ENCODE measurements at regions not wholly inside any gene's neighbourhood (a gene's known extent, or its start where the extent isn't known, plus 50 kb on each side); places are given as distances from the start of the nearest gene placed in this dataset.

- no peak overlapping the region for H3K4me3 Mint-ChIP-seq
Observed at GRCh38 chr10:113294868-113295267, 258.0 kb upstream of the HABP2 start.

GRCh38 chr10:113297226-113297625 is 255.6 kb upstream of the HABP2 start:
- CTCF ChIA-PET, result no interaction called here
- H3K4me3 Mint-ChIP-seq, result no peak overlapping the region
- intact Hi-C loops (cut with micrococcal nuclease), result no loop called here

More at GRCh38 chr10:113294868-113295267, 258.0 kb upstream of the HABP2 start:
- ATAC-seq, result no peak
- ChIA-PET POLR2A (no interaction called here), CTCF (no interaction called here)
- intact Hi-C loops (cut with micrococcal nuclease), result no loop called here
- peaks cover 4% of the 10 kb centered on the region for H3K4me1 Mint-ChIP-seq (ENCODE audit: low read depth)
- H3K27me3 Mint-ChIP-seq, result peaks cover 16% of the 10 kb centered on the region
- DNase-seq, result no peak
- H3K27ac Mint-ChIP-seq, result no peak overlapping the region
- H3K9me3 Mint-ChIP-seq, result no peaks in the 10 kb centered on the region
- no peaks in the 10 kb centered on the region for H3K36me3 Mint-ChIP-seq (ENCODE audit: low read depth)
- no peak for TF ChIP-seq CTCF (IDR thresholded peaks at IDR 0.05)

GRCh38 chr10:113298616-113299015 is 254.2 kb upstream of the HABP2 start:
- H3K27ac Mint-ChIP-seq, result no peak overlapping the region
- H3K4me3 Mint-ChIP-seq, result no peak overlapping the region
- ChIA-PET CTCF (interaction anchor here (1.1 kb wide), 1 partner anchor 87 kb away, joined by 3 read pairs; no protein-coding TSS in a partner anchor), POLR2A (no interaction called here)
- H3K9me3 Mint-ChIP-seq, result no peaks in the 10 kb centered on the region
- H3K27me3 Mint-ChIP-seq, result peaks cover 20% of the 10 kb centered on the region
- H3K4me1 Mint-ChIP-seq (ENCODE audit: low read depth), result peaks cover 4% of the 10 kb centered on the region
- no peak for ATAC-seq
- H3K36me3 Mint-ChIP-seq (ENCODE audit: low read depth), result no peaks in the 10 kb centered on the region
- DNase-seq, result no peak
- intact Hi-C loops (cut with micrococcal nuclease), result no loop called here
- no peak for TF ChIP-seq CTCF (IDR thresholded peaks at IDR 0.05)

More at GRCh38 chr10:113297226-113297625, 255.6 kb upstream of the HABP2 start:
- DNase-seq, result no peak
- Mint-ChIP-seq H3K36me3 (ENCODE audit: low read depth) (no peaks in the 10 kb centered on the region), H3K9me3 (no peaks in the 10 kb centered on the region), H3K27me3 (peaks cover 20% of the 10 kb centered on the region), H3K27ac (no peak overlapping the region), H3K4me1 (ENCODE audit: low read depth) (peaks cover 4% of the 10 kb centered on the region)
- no peak for ATAC-seq
- POLR2A ChIA-PET, result no interaction called here
- TF ChIP-seq CTCF (IDR thresholded peaks at IDR 0.05), result no peak

- Mint-ChIP-seq H3K9me3 (no peaks in the 10 kb centered on the region), H3K36me3 (ENCODE audit: low read depth) (no peaks in the 10 kb centered on the region), H3K4me1 (ENCODE audit: low read depth) (peaks cover 4% of the 10 kb centered on the region), H3K27ac (no peak overlapping the region), H3K4me3 (no peak overlapping the region), H3K27me3 (peaks cover 20% of the 10 kb centered on the region)
- ATAC-seq, result no peak
- intact Hi-C loops (cut with micrococcal nuclease), result no loop called here
- TF ChIP-seq CTCF (IDR thresholded peaks at IDR 0.05), result no peak
- CTCF ChIA-PET, result interaction anchor here (0.7 kb wide), 1 partner anchor 88 kb away, joined by 3 read pairs; no protein-coding TSS in a partner anchor
- DNase-seq, result no peak
- POLR2A ChIA-PET, result no interaction called here
Observed at GRCh38 chr10:113300201-113300600, 252.7 kb upstream of the HABP2 start.

- no peak overlapping the region for H3K4me3 Mint-ChIP-seq
- H3K27ac Mint-ChIP-seq, result no peak overlapping the region
- TF ChIP-seq CTCF (IDR thresholded peaks at IDR 0.05), result no peak
- ChIA-PET CTCF (interaction anchor here (0.7 kb wide), 1 partner anchor 87 kb away, joined by 3 read pairs; no protein-coding TSS in a partner anchor), POLR2A (no interaction called here)
- DNase-seq (no peak), ATAC-seq (no peak)
- intact Hi-C loops (cut with micrococcal nuclease), result no loop called here
- peaks cover 20% of the 10 kb centered on the region for H3K27me3 Mint-ChIP-seq
- H3K4me1 Mint-ChIP-seq (ENCODE audit: low read depth), result peaks cover 4% of the 10 kb centered on the region
- H3K36me3 Mint-ChIP-seq (ENCODE audit: low read depth), result no peaks in the 10 kb centered on the region
- H3K9me3 Mint-ChIP-seq, result no peaks in the 10 kb centered on the region
Observed at GRCh38 chr10:113300617-113301016, 252.2 kb upstream of the HABP2 start.

All from activated CD8-positive, alpha-beta T cell treated with anti-CD3 and anti-CD28 coated beads for 36 hours (primary cell).